Panc1 (cell line): ENCODE measurements at regions not wholly inside any gene's neighbourhood (a gene's known extent, or its start where the extent isn't known, plus 50 kb on each side); places are given as distances from the start of the nearest gene placed in this dataset.

Experiments used
- ATAC-seq: fragments of 200-7000 bp; cut with Tn5 transposase; 2 replicates; pipeline ENCODE4 v1.9.1; 2020; ENCODE audit warnings: mild to moderate bottlenecking, moderate library complexity
- BruUV-seq: library from RNA; stranded (reverse); fragments of 400-500 nt; replicated peaks from 2 replicates; lab custom pipeline; 2021; lab: Mats Ljungman, UMichigan
- CTCF ChIA-PET: fragments of 300-600 bp; sonication (Branson Sonifier 250); formaldehyde crosslinking; loops from one replicate; lab custom pipeline; 2022; ENCODE audit warnings: antibody characterized with exemption; lab: Charles Lee
- POLR2A ChIA-PET: fragments of 300-600 bp; sonication (Branson Sonifier 250); formaldehyde crosslinking; loops from one replicate; lab custom pipeline; 2022; ENCODE audit warnings: antibody characterized with exemption; lab: Charles Lee
- DNase-seq: peaks from one replicate; pipeline ENCODE4 v3.0.0-alpha.2; 2010; ENCODE audit warnings: low read depth, low spot score
- H3K27ac ChIP-seq: 2 replicates; pipeline ENCODE4 v1.5.1; 2011; ENCODE audit warnings: mild to moderate bottlenecking, low read length, inconsistent platforms
- H3K27me3 ChIP-seq: fragments of 200-500 bp; sonication (Bioruptor generic); 2 replicates; pipeline ENCODE4 v1.6.0; 2014; ENCODE audit warnings: low read length, inconsistent platforms; ENCODE audit not compliant: control insufficient read depth, insufficient read depth
- H3K36me3 ChIP-seq: fragments of 200-500 bp; sonication (Bioruptor generic); 2 replicates; pipeline ENCODE4 v1.5.1; 2014; ENCODE audit warnings: inconsistent platforms, mild to moderate bottlenecking, low read length, moderate library complexity; ENCODE audit not compliant: control insufficient read depth, insufficient read depth
- H3K4me1 ChIP-seq: 2 replicates; pipeline ENCODE4 v1.5.1; 2011; ENCODE audit warnings: inconsistent platforms, mild to moderate bottlenecking, low read length, moderate library complexity; ENCODE audit not compliant: control insufficient read depth, insufficient read depth
- H3K4me3 ChIP-seq, 2 experiments: 2 replicates each; pipeline ENCODE4 v1.5.1; 2011 to 2012; ENCODE audit warnings: low read depth in 2 of 2, low read length in 2 of 2, mild to moderate bottlenecking in 2 of 2, inconsistent platforms in 1 of 2, moderate library complexity in 1 of 2
- H3K9me3 ChIP-seq: fragments of 200-500 bp; sonication (Bioruptor generic); 2 replicates; pipeline ENCODE4 v1.5.1; 2014; ENCODE audit warnings: low read depth, mild to moderate bottlenecking, inconsistent platforms, low read length, moderate library complexity; ENCODE audit not compliant: control insufficient read depth, insufficient read depth
- CTCF ChIP-seq: fragments of 450-650 bp; IDR thresholded peaks from 2 replicates; pipeline ENCODE4 v1.5.1; 2017; ENCODE audit warnings: mild to moderate bottlenecking
- POLR2AphosphoS5 ChIP-seq: IDR thresholded peaks from 2 replicates; pipeline ENCODE4 v1.6.1; 2012; ENCODE audit warnings: mild to moderate bottlenecking, low read depth, low read length, moderate library complexity
- REST ChIP-seq, 2 experiments: IDR thresholded peaks; 2 replicates each; pipeline ENCODE4 v1.6.1; 2011 to 2012; ENCODE audit warnings: low read depth in 2 of 2, control low read depth in 1 of 2, low read length in 1 of 2, mild to moderate bottlenecking in 1 of 2, moderate library complexity in 1 of 2; ENCODE audit not compliant: insufficient read depth in 1 of 2
- SIN3A ChIP-seq: IDR thresholded peaks from 2 replicates; pipeline ENCODE4 v1.6.1; 2012; ENCODE audit warnings: low read depth, mild to moderate bottlenecking, low read length, moderate library complexity, borderline replicate concordance; ENCODE audit not compliant: insufficient read depth
- TCF7L2 ChIP-seq: IDR thresholded peaks from 2 replicates; pipeline ENCODE4 v1.6.1; 2011; ENCODE audit warnings: mild to moderate bottlenecking, low read depth, low read length, inconsistent platforms
- in situ Hi-C: cut with HindIII; loops from 2 replicates; pipeline ENCODE4 v1.10.0; 2016; ENCODE audit warnings: low sequenced_read_pairs, low pct_unique_long_range_greater_than_20kb
- intact Hi-C: fragments of 100-400 bp; cut with micrococcal nuclease; formaldehyde crosslinking; loops from one replicate; pipeline ENCODE4 v1.10.0; 2022; ENCODE audit not compliant: unreplicated experiment

GRCh38 chrX:4379071-4379470 lies 665.6 kb upstream of the PRKX start:
- no peak for TF ChIP-seq SIN3A
- no peak for TF ChIP-seq REST (IDR thresholded peaks at IDR 0.05; ENCODE audit: insufficient read depth in 1 of 2, low read depth in 2 of 2, low read length in 1 of 2)
- no peak for TF ChIP-seq POLR2AphosphoS5
- CTCF ChIA-PET, result no interaction called here
- no peaks in the 10 kb centered on the region for H3K9me3 ChIP-seq
- DNase-seq (no peak), ATAC-seq (no peak)
- no peaks in the 10 kb centered on the region for H3K4me1 ChIP-seq
- H3K27ac ChIP-seq, result no peak overlapping the region
- no peaks in the 10 kb centered on the region for H3K36me3 ChIP-seq
- POLR2A ChIA-PET, result no interaction called here
- BruUV-seq, result no TSS peak
- intact Hi-C loops, result no loop called here
- no peaks in the 10 kb centered on the region for H3K27me3 ChIP-seq
- no peak overlapping the region for H3K4me3 ChIP-seq
- in situ Hi-C loops, result no loop called here

- ATAC-seq (no peak), DNase-seq (no peak)
- no peaks in the 10 kb centered on the region for H3K27me3 ChIP-seq
- CTCF ChIA-PET, result no interaction called here
- H3K9me3 ChIP-seq, result no peaks in the 10 kb centered on the region
- BruUV-seq, result no TSS peak
- POLR2A ChIA-PET, result no interaction called here
- no peaks in the 10 kb centered on the region for H3K4me1 ChIP-seq
- intact Hi-C loops, result no loop called here
- H3K36me3 ChIP-seq, result no peaks in the 10 kb centered on the region
- TF ChIP-seq CTCF (no peak), TCF7L2 (no peak), REST (IDR thresholded peaks at IDR 0.05; ENCODE audit: insufficient read depth in 1 of 2, low read depth in 2 of 2, low read length in 1 of 2) (no peak), POLR2AphosphoS5 (no peak), SIN3A (no peak)
- in situ Hi-C loops, result no loop called here
- H3K4me3 ChIP-seq, result no peak overlapping the region
- H3K27ac ChIP-seq, result no peak overlapping the region
These were observed 660.3 kb upstream of the PRKX start for GRCh38 chrX:4373791-4374190.
